SK-N-SH (cell line): ENCODE measurements at regions not wholly inside any gene's neighbourhood (a gene's known extent, or its start where the extent isn't known, plus 50 kb on each side); places are given as distances from the start of the nearest gene placed in this dataset.

Experiments used
- CTCF ChIA-PET: fragments of 300-600, 350-600 bp; formaldehyde crosslinking; extraction: SDS; loops from one replicate; lab custom pipeline; 2021; lab: Yijun Ruan, JAX
- POLR2A ChIA-PET: fragments of 350-600 bp; sonication (Branson Sonifier 250); formaldehyde crosslinking; extraction: SDS; loops from one replicate; lab custom pipeline; 2020; ENCODE audit warnings: antibody characterized with exemption, inconsistent platforms; lab: Yijun Ruan, JAX
- DNase-seq: peaks from one replicate; pipeline ENCODE4 v3.0.0; 2012
- H2AFZ ChIP-seq: fragments of 200-600 bp; sonication (generic); 2 replicates; pipeline ENCODE4 v1.8.1; 2016; ENCODE audit warnings: antibody characterized with exemption, mild to moderate bottlenecking, low read depth
- H3F3A ChIP-seq: fragments of 200-600 bp; sonication (generic); replicated peaks from 2 replicates; pipeline ENCODE3; 2016; ENCODE audit warnings: antibody characterized with exemption, mild to moderate bottlenecking; ENCODE audit not compliant: insufficient read depth
- H3K27ac ChIP-seq, 2 experiments: fragments of 200-500 bp in 1 of 2; fragments of 200-600 bp in 1 of 2; sonication (Bioruptor generic) in 1 of 2; sonication (generic), shearing (Covaris generic) in 1 of 2; 2 replicates each; pipeline versions ENCODE4 v1.5.1 to v1.6.1; 2014 to 2016; ENCODE audit warnings: low read depth in 2 of 2, inconsistent platforms in 1 of 2, low read length in 1 of 2, mild to moderate bottlenecking in 1 of 2, mixed read lengths in 1 of 2
- H3K27me3 ChIP-seq: fragments of 200-600 bp; sonication (generic), shearing (Covaris generic); 2 replicates; pipeline ENCODE4 v1.6.1; 2016; ENCODE audit warnings: mixed run types; ENCODE audit not compliant: insufficient read depth
- H3K36me3 ChIP-seq, 2 experiments: fragments of 200-500 bp in 1 of 2; fragments of 200-600 bp in 1 of 2; sonication (Bioruptor generic) in 1 of 2; sonication (generic) in 1 of 2; replicated peaks in 1 of 2; 2 replicates each; pipeline versions ENCODE3 to v1.5.1; 2014 to 2016; ENCODE audit warnings: low read length in 1 of 2, mild to moderate bottlenecking in 1 of 2; ENCODE audit not compliant: insufficient read depth in 2 of 2, control insufficient read depth in 1 of 2
- H3K4me1 ChIP-seq, 2 experiments: fragments of 200-500 bp in 1 of 2; fragments of 200-600 bp in 1 of 2; sonication (Bioruptor generic) in 1 of 2; sonication (generic), shearing (Covaris generic) in 1 of 2; 2 replicates each; pipeline versions ENCODE4 v1.5.1 to v1.6.1; 2014 to 2016; ENCODE audit warnings: low read depth in 1 of 2, low read length in 1 of 2, mixed run types in 1 of 2; ENCODE audit not compliant: insufficient read depth in 2 of 2, control insufficient read depth in 1 of 2
- H3K4me2 ChIP-seq: fragments of 200-600 bp; sonication (generic), shearing (Covaris generic); 2 replicates; pipeline ENCODE4 v1.6.1; 2017; ENCODE audit warnings: mixed run types
- H3K4me3 ChIP-seq, 2 experiments: fragments of 200-500 bp in 1 of 2; fragments of 200-600 bp in 1 of 2; sonication (Bioruptor generic) in 1 of 2; sonication (generic), shearing (Covaris generic) in 1 of 2; 2 replicates each; pipeline versions ENCODE4 v1.5.1 to v1.8.1; 2014 to 2016; ENCODE audit warnings: low read depth in 2 of 2, inconsistent platforms in 1 of 2, low read length in 1 of 2, mild to moderate bottlenecking in 1 of 2, mixed read lengths in 1 of 2, moderate library complexity in 1 of 2
- H3K79me2 ChIP-seq: fragments of 200-600 bp; sonication (generic); 2 replicates; pipeline ENCODE4 v1.8.1; 2017; ENCODE audit warnings: mild to moderate bottlenecking; ENCODE audit not compliant: insufficient read depth
- H3K9ac ChIP-seq: fragments of 200-600 bp; sonication (generic); 2 replicates; pipeline ENCODE4 v1.6.1; 2017; ENCODE audit warnings: mixed run types
- H3K9me2 ChIP-seq: fragments of 200-600 bp; sonication (generic); 2 replicates; pipeline ENCODE4 v1.6.1; 2017; ENCODE audit warnings: mixed run types
- H3K9me3 ChIP-seq: fragments of 200-600 bp; sonication (generic); 2 replicates; pipeline ENCODE4 v1.6.1; 2017; ENCODE audit warnings: mixed run types, mild to moderate bottlenecking, moderate library complexity
- H4K20me1 ChIP-seq: fragments of 200-600 bp; sonication (generic); 2 replicates; pipeline ENCODE4 v1.6.1; 2017; ENCODE audit warnings: mild to moderate bottlenecking, mixed run types; ENCODE audit not compliant: insufficient read depth
- CHD2 ChIP-seq: fragments of 150-350 bp; IDR thresholded peaks from 2 replicates; pipeline ENCODE4 v1.6.1; 2018; ENCODE audit warnings: low read length; ENCODE audit not compliant: partially characterized antibody
- EP300 ChIP-seq, 2 experiments: IDR thresholded peaks; 2 replicates each; pipeline versions ENCODE4 v1.4.0 to v1.6.1; 2012; ENCODE audit warnings: borderline replicate concordance in 1 of 2, low read depth in 1 of 2, low read length in 1 of 2
- FOXJ3 ChIP-seq: sonication (generic); formaldehyde crosslinking; IDR thresholded peaks from 2 replicates; pipeline ENCODE4 v1.5.1; 2020; ENCODE audit warnings: mild to moderate bottlenecking, missing genetic modification reagents
- FOXM1 ChIP-seq: IDR thresholded peaks from 2 replicates; pipeline ENCODE4 v1.4.0; 2012; ENCODE audit warnings: low read depth, mild to moderate bottlenecking
- GABPA ChIP-seq: IDR thresholded peaks from 2 replicates; pipeline ENCODE4 v1.4.0; 2012; ENCODE audit warnings: low read depth, mild to moderate bottlenecking
- GATA2 ChIP-seq: sonication (generic); formaldehyde crosslinking; IDR thresholded peaks from 2 replicates; pipeline ENCODE4 v1.5.0; 2020; ENCODE audit warnings: mild to moderate bottlenecking, missing genetic modification reagents
- MAX ChIP-seq: IDR thresholded peaks from 2 replicates; pipeline ENCODE4 v1.4.0; 2012; ENCODE audit warnings: low read depth
- MEF2A ChIP-seq: IDR thresholded peaks from 2 replicates; pipeline ENCODE4 v1.4.0; 2012; ENCODE audit warnings: low read depth, borderline replicate concordance
- NFIC ChIP-seq: IDR thresholded peaks from 2 replicates; pipeline ENCODE4 v1.4.0; 2012; ENCODE audit warnings: borderline replicate concordance
- NRF1 ChIP-seq: IDR thresholded peaks from 2 replicates; pipeline ENCODE4 v1.6.1; 2012; ENCODE audit warnings: low read depth, mild to moderate bottlenecking, low read length
- PBX3 ChIP-seq: IDR thresholded peaks from 2 replicates; pipeline ENCODE4; 2012
- POLR2AphosphoS5 ChIP-seq: IDR thresholded peaks from 2 replicates; pipeline ENCODE4 v1.6.1; 2012; ENCODE audit warnings: low read depth, low read length
- RCOR1 ChIP-seq: fragments of 150-350 bp; IDR thresholded peaks from 2 replicates; pipeline ENCODE4 v1.6.1; 2017; ENCODE audit warnings: antibody characterized with exemption, low read length
- RFX5 ChIP-seq: IDR thresholded peaks from 2 replicates; pipeline ENCODE4 v1.6.1; 2012; ENCODE audit warnings: mild to moderate bottlenecking, improper control_type of control experiment, low read length
- RXRA ChIP-seq: IDR thresholded peaks from 2 replicates; pipeline ENCODE4 v1.4.0; 2012; ENCODE audit warnings: low read depth, mild to moderate bottlenecking, borderline replicate concordance
- SMC3 ChIP-seq: IDR thresholded peaks from 2 replicates; pipeline ENCODE4 v1.6.1; 2012; ENCODE audit warnings: low read depth, low read length, improper control_type of control experiment
- TAF1 ChIP-seq: IDR thresholded peaks from 2 replicates; pipeline ENCODE4 v1.6.1; 2012; ENCODE audit warnings: low read depth, mild to moderate bottlenecking, low read length, moderate library complexity, borderline replicate concordance
- TEAD4 ChIP-seq: IDR thresholded peaks from 2 replicates; pipeline ENCODE4 v1.4.0; 2012; ENCODE audit warnings: mild to moderate bottlenecking, borderline replicate concordance; ENCODE audit not compliant: insufficient read depth
- USF2 ChIP-seq: fragments of 150-350 bp; IDR thresholded peaks from 2 replicates; pipeline ENCODE4 v1.6.1; 2017; ENCODE audit warnings: antibody characterized with exemption, low read length, low read depth, borderline replicate concordance
- ZBTB33 ChIP-seq: IDR thresholded peaks from 2 replicates; pipeline ENCODE4 v1.4.0; 2012; ENCODE audit warnings: low read depth, borderline replicate concordance
- WGBS: methylation state at CpG from one replicate; pipeline ENCODE4 v1.1.6; 2017; ENCODE audit warnings: low lambda C conversion rate; 5-methylcytosine and 5-hydroxymethylcytosine counted together

GRCh38 chr12:124097701-124098100 is 124.7 kb downstream of the ZNF664 start:
- Histone ChIP-seq H3K9me3 (no peaks in the 10 kb centered on the region), H3K79me2 (no peaks in the 10 kb centered on the region)
- TF ChIP-seq NRF1 (no peak), ZBTB33 (no peak), MAX (no peak), USF2 (no peak), GABPA (no peak), RXRA (no peak), EP300 (IDR thresholded peaks at IDR 0.05; ENCODE audit: borderline replicate concordance in 1 of 2, low read depth in 1 of 2, low read length in 1 of 2) (no peak), RCOR1 (no peak), RFX5 (no peak), TEAD4 (no peak), CHD2 (no peak), GATA2 (CRISPR knock-in tag) (no peak), NFIC (no peak)
- TF ChIP-seq, all 33 proteins: peak for 0
- CTCF ChIA-PET: no interaction called here
- no peak overlapping the region for H3K4me2 ChIP-seq
- H3F3A ChIP-seq: no peaks in the 10 kb centered on the region
- no peaks in the 10 kb centered on the region for H3K36me3 ChIP-seq
- no peak overlapping the region for H3K4me3 ChIP-seq
- H3K27me3 ChIP-seq: no peaks in the 10 kb centered on the region
- no peaks in the 10 kb centered on the region for H3K4me1 ChIP-seq
- no peaks in the 10 kb centered on the region for H4K20me1 ChIP-seq
- DNase-seq: no peak
- WGBS: 43% methylated on average over 7 of the region's 7 CpGs
- POLR2A ChIA-PET: no interaction called here
- H3K9me2 ChIP-seq: no peaks in the 10 kb centered on the region
- no peak overlapping the region for H3K9ac ChIP-seq
- no peak overlapping the region for H3K27ac ChIP-seq
- H2AFZ ChIP-seq: no peak overlapping the region

GRCh38 chr12:124098101-124098757 is 125.2 kb downstream of the ZNF664 start:
- H3K79me2 ChIP-seq: no peaks in the 10 kb centered on the region
- H3K9me3 ChIP-seq: no peaks in the 10 kb centered on the region
- H3K27me3 ChIP-seq: no peaks in the 10 kb centered on the region
- no peaks in the 10 kb centered on the region for H3K36me3 ChIP-seq
- no peak overlapping the region for H3K9ac ChIP-seq
- no peak for DNase-seq
- H3F3A ChIP-seq: no peaks in the 10 kb centered on the region
- no peak overlapping the region for H3K4me3 ChIP-seq
- H3K4me2 ChIP-seq: no peak overlapping the region
- WGBS: 71% methylated on average over 13 of the region's 14 CpGs
- no peaks in the 10 kb centered on the region for H3K9me2 ChIP-seq
- no peak overlapping the region for H3K27ac ChIP-seq
- ChIA-PET POLR2A (no interaction called here), CTCF (no interaction called here)
- no peaks in the 10 kb centered on the region for H3K4me1 ChIP-seq
- H2AFZ ChIP-seq: no peak overlapping the region
- no peaks in the 10 kb centered on the region for H4K20me1 ChIP-seq
- TF ChIP-seq FOXJ3 (no peak), PBX3 (no peak), ZBTB33 (no peak), POLR2AphosphoS5 (no peak), MEF2A (no peak), CHD2 (no peak), NRF1 (no peak), TAF1 (no peak), FOXM1 (no peak), RXRA (no peak), SMC3 (no peak)
